ENCODE measurements at regions not wholly inside any gene's neighbourhood (a gene's known extent, or its start where the extent isn't known, plus 50 kb on each side); places are given as distances from the start of the nearest gene placed in this dataset.

- DNase-seq (ENCODE audit: low read depth in 2 of 2): no peak
These were observed 55.3 kb upstream of the BMPER start for GRCh38 chr7:33849971-33850559.

DNA sequence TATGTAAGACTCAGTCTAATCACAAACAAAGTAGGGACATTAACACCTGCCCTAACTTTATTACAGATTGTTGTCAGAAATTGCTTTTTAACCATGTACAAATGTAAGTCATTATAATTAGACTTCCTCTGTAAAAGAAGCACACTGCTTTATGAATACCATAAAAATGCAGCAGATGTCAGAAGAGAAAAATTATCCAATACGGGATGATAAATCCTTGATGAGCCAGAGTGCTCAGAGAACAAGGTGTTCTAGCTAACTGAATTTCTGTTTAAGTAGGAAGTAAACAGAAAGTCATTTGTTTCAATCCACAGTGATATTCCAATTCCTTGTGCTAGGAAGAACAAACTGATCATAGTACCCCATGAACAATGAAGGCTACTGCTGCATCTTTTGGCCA, 54.6 kb upstream of the BMPER start:
- no peak for DNase-seq (ENCODE audit: low read depth in 2 of 2)

GRCh38 chr7:33852838-33853237, 52.5 kb upstream of the BMPER start:
- no peak for DNase-seq (ENCODE audit: low read depth in 2 of 2)

DNA sequence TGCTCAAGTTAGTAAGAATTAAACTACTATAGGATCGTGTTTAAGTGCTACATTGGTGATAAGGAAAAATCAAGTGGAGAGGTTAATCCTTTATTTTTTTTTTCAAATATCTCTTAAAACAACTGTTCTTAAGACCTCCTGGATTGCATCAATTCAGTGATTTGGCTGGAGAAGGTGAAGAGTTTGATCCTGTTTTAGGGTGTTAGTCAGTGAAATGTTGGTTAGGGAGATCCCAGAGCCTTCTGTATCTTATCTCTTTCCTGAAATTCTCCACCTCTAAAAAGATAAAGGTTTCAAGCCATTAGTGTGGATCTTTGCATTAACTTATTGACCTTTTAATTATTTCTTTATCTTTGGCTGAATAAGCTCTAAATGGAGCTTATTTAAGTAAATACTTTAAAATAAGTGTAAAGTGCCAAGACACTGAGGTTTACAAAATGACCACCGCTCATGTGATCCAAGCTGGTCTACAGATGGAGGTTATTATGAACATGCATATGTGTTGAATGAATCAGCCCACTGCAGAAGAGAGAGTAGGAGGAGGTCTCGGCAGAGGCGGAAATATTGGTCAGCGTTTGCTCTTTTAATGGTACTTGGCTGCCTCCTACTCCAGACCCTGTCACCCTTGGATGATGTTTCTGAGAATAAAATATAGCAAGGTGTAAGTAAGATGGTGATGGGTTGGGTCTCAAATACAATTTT, 51.8 kb upstream of the BMPER start:
- no peak for DNase-seq (ENCODE audit: low read depth in 2 of 2)

- no peak for DNase-seq (ENCODE audit: low read depth in 2 of 2)
These were observed 51.2 kb upstream of the BMPER start for GRCh38 chr7:33854178-33854577.

DNA sequence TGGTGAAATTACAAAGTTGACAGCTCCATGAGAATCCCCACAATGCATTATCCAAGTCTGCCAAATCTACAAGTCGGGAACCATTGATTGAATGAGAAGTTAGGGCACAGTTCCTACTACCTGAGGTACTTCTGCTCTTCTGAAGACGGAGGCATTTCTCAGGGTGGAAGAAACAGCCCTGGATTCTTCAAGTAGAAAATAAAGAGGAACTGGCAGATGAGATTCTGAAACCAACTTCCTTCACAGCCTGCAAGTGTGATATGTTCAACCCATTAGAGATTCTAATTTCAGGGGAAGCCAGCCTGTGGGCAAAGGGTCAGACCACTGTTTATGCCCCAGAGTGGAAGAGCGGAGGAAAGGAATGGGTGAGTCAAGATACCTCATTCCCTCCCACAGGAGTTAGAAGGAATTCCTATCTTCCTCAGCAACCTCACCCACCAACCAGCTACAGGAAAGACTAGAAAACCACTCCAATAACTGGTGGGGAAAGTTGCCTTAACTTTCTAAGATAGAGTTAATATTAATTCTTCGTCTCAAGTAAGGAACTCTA, 50.5 kb upstream of the BMPER start:
- DNase-seq (ENCODE audit: low read depth in 2 of 2): no peak

Measured in dermis microvascular lymphatic vessel endothelial cell (primary cell).